GM18873 (cell line): ENCODE measurements at regions not wholly inside any gene's neighbourhood (a gene's known extent, or its start where the extent isn't known, plus 50 kb on each side); places are given as distances from the start of the nearest gene placed in this dataset.
"Not testable (repeated sequence)": the region's sequence is repeated elsewhere in the genome, so short reads cannot be mapped to it uniquely, and the experiment has no call there.

Source experiments
- ATAC-seq: cut with Tn5 transposase; IDR thresholded peaks from one replicate; pipeline ENCODE4 v1.9.1; 2021; ENCODE audit warnings: mild to moderate bottlenecking, moderate library complexity, moderate number of reproducible peaks; ENCODE audit not compliant: unreplicated experiment, low FRiP score

- no peak for ATAC-seq
These were observed 210.2 kb upstream of the ECI2 start for GRCh38 chr6:4345543-4345942.

- no peak for ATAC-seq
These were observed 209.0 kb upstream of the ECI2 start for GRCh38 chr6:4344317-4344899.

- ATAC-seq: no peak
These were observed 207.2 kb upstream of the ECI2 start for GRCh38 chr6:4342407-4343137.

- no peak for ATAC-seq
These were observed 205.9 kb upstream of the ECI2 start for GRCh38 chr6:4341078-4341797.

GRCh38 chr6:4340544-4340943 is 205.2 kb upstream of the ECI2 start:
- no peak for ATAC-seq

- no peak for ATAC-seq
These were observed 203.5 kb upstream of the ECI2 start for GRCh38 chr6:4338884-4339283.

- ATAC-seq: no peak
These were observed 201.5 kb upstream of the ECI2 start for GRCh38 chr6:4336778-4337442.

GRCh38 chr6:4336084-4336483 is 200.7 kb upstream of the ECI2 start:
- no peak for ATAC-seq

GRCh38 chr6:4334158-4334740 is 198.9 kb upstream of the ECI2 start:
- not testable (repeated sequence) for ATAC-seq

GRCh38 chr6:4327841-4328240 is 192.5 kb upstream of the ECI2 start:
- ATAC-seq: no peak

GRCh38 chr6:4324746-4325145 is 189.4 kb upstream of the ECI2 start:
- ATAC-seq: no peak

- no peak for ATAC-seq
These were observed 187.9 kb upstream of the ECI2 start for GRCh38 chr6:4323322-4323721.

- no peak for ATAC-seq
These were observed 187.5 kb upstream of the ECI2 start for GRCh38 chr6:4322846-4323309.

GRCh38 chr6:4322134-4322845 is 186.9 kb upstream of the ECI2 start:
- ATAC-seq: no peak

GRCh38 chr6:4320860-4321259 is 185.5 kb upstream of the ECI2 start:
- no peak for ATAC-seq

GRCh38 chr6:4319981-4320683 is 184.8 kb upstream of the ECI2 start:
- no peak for ATAC-seq

GRCh38 chr6:4318321-4318720 is 182.9 kb upstream of the ECI2 start:
- ATAC-seq: no peak

- no peak for ATAC-seq
These were observed 181.6 kb upstream of the ECI2 start for GRCh38 chr6:4316867-4317400.

- ATAC-seq: no peak
These were observed 178.9 kb upstream of the ECI2 start for GRCh38 chr6:4314201-4314707.
